NCI-H2227 (cell line): ENCODE measurements at regions not wholly inside any gene's neighbourhood (a gene's known extent, or its start where the extent isn't known, plus 50 kb on each side); places are given as distances from the start of the nearest gene placed in this dataset.
"Not testable (repeated sequence)": the region's sequence is repeated elsewhere in the genome, so short reads cannot be mapped to it uniquely, and the experiment has no call there.

Experiments used
- DNase-seq: peaks from one replicate; lab custom pipeline; 2025; ENCODE audit not compliant: unreplicated experiment; lab: John Stamatoyannopoulos, UW

- no peak for DNase-seq
Observed at GRCh38 chr7:145481985-145482384, 634.6 kb upstream of the CNTNAP2 start.

GRCh38 chr7:145478541-145478940 is 638.1 kb upstream of the CNTNAP2 start:
- no peak for DNase-seq

- DNase-seq, result no peak
Observed at GRCh38 chr7:145474009-145474686, 638.3 kb upstream of the TPK1 start.

GRCh38 chr7:145471883-145472282 is 636.0 kb upstream of the TPK1 start:
- DNase-seq, result no peak

- DNase-seq, result no peak
Observed at GRCh38 chr7:145464287-145464686, 628.4 kb upstream of the TPK1 start.

- DNase-seq, result no peak
Observed at GRCh38 chr7:145462463-145462862, 626.6 kb upstream of the TPK1 start.

- no peak for DNase-seq
Observed at GRCh38 chr7:145434811-145435210, 599.0 kb upstream of the TPK1 start.

GRCh38 chr7:145431834-145432233 is 596.0 kb upstream of the TPK1 start:
- no peak for DNase-seq

GRCh38 chr7:145418481-145418880 is 582.6 kb upstream of the TPK1 start:
- DNase-seq, result not testable (repeated sequence)

- DNase-seq, result no peak
Observed at GRCh38 chr7:145411066-145411465, 575.2 kb upstream of the TPK1 start.

- no peak for DNase-seq
Observed at GRCh38 chr7:145398758-145399157, 562.9 kb upstream of the TPK1 start.

- DNase-seq, result no peak
Observed at GRCh38 chr7:145394126-145394525, 558.3 kb upstream of the TPK1 start.

GRCh38 chr7:145382762-145383161 is 546.9 kb upstream of the TPK1 start:
- DNase-seq, result no peak

GRCh38 chr7:145378197-145378596 is 542.3 kb upstream of the TPK1 start:
- no peak for DNase-seq

- DNase-seq, result peak; percentile 31
Observed at GRCh38 chr7:145360511-145361100, 524.8 kb upstream of the TPK1 start.

GRCh38 chr7:145350334-145350733 is 514.5 kb upstream of the TPK1 start:
- DNase-seq, result no peak

GRCh38 chr7:145349452-145349851 is 513.6 kb upstream of the TPK1 start:
- DNase-seq, result not testable (repeated sequence)

- DNase-seq, result no peak
Observed at GRCh38 chr7:145347271-145347670, 511.4 kb upstream of the TPK1 start.

- DNase-seq, result no peak
Observed at GRCh38 chr7:145339319-145339718, 503.5 kb upstream of the TPK1 start.

GRCh38 chr7:145331522-145331921 is 495.7 kb upstream of the TPK1 start:
- no peak for DNase-seq

- no peak for DNase-seq
Observed at GRCh38 chr7:145331076-145331475, 495.2 kb upstream of the TPK1 start.

- no peak for DNase-seq
Observed at GRCh38 chr7:145327646-145328045, 491.8 kb upstream of the TPK1 start.

- no peak for DNase-seq
Observed at GRCh38 chr7:145324081-145324480, 488.2 kb upstream of the TPK1 start.
